GM23338 (cell line): ENCODE measurements at regions not wholly inside any gene's neighbourhood (a gene's known extent, or its start where the extent isn't known, plus 50 kb on each side); places are given as distances from the start of the nearest gene placed in this dataset.

ENCODE experiments used
- CREB1 ChIP-seq: fragments of 250-450 bp; sonication (Bioruptor Pico); IDR thresholded peaks from 2 replicates; pipeline ENCODE4 v1.5.0; 2020; ENCODE audit warnings: low read depth, mild to moderate bottlenecking, moderate library complexity
- ETS1 ChIP-seq: IDR thresholded peaks from 2 replicates; pipeline ENCODE4 v1.6.1; 2016; ENCODE audit warnings: antibody characterized with exemption
- EZH2 ChIP-seq: fragments of 200-600 bp; sonication (generic); IDR thresholded peaks from one replicate; pipeline ENCODE4 v1.8.0; 2017; ENCODE audit warnings: antibody characterized with exemption, mild to moderate bottlenecking, low read depth; ENCODE audit not compliant: unreplicated experiment
- ZNF114 ChIP-seq: fragments of 250-450 bp; sonication (Bioruptor Pico); IDR thresholded peaks from 2 replicates; pipeline ENCODE4 v1.5.0; 2020; ENCODE audit warnings: mild to moderate bottlenecking, moderate library complexity
- TF ChIP-seq, protein P1 (sequence below): IDR thresholded peaks from one replicate; pipeline ENCODE4 v1.6.1; 2018; ENCODE audit warnings: antibody characterized with exemption; ENCODE audit not compliant: unreplicated experiment

- TF ChIP-seq, protein P1, sequence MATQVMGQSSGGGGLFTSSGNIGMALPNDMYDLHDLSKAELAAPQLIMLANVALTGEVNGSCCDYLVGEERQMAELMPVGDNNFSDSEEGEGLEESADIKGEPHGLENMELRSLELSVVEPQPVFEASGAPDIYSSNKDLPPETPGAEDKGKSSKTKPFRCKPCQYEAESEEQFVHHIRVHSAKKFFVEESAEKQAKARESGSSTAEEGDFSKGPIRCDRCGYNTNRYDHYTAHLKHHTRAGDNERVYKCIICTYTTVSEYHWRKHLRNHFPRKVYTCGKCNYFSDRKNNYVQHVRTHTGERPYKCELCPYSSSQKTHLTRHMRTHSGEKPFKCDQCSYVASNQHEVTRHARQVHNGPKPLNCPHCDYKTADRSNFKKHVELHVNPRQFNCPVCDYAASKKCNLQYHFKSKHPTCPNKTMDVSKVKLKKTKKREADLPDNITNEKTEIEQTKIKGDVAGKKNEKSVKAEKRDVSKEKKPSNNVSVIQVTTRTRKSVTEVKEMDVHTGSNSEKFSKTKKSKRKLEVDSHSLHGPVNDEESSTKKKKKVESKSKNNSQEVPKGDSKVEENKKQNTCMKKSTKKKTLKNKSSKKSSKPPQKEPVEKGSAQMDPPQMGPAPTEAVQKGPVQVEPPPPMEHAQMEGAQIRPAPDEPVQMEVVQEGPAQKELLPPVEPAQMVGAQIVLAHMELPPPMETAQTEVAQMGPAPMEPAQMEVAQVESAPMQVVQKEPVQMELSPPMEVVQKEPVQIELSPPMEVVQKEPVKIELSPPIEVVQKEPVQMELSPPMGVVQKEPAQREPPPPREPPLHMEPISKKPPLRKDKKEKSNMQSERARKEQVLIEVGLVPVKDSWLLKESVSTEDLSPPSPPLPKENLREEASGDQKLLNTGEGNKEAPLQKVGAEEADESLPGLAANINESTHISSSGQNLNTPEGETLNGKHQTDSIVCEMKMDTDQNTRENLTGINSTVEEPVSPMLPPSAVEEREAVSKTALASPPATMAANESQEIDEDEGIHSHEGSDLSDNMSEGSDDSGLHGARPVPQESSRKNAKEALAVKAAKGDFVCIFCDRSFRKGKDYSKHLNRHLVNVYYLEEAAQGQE: no peak
- no peak for TF ChIP-seq ETS1
- no peak for TF ChIP-seq ZNF114 (CRISPR knock-in tag)
- no peak for TF ChIP-seq EZH2
- no peak for TF ChIP-seq CREB1
Observed at GRCh38 chr19:29475469-29475868, 50.3 kb upstream of the VSTM2B start (continued).
